ENCODE measurements at regions not wholly inside any gene's neighbourhood (a gene's known extent, or its start where the extent isn't known, plus 50 kb on each side); places are given as distances from the start of the nearest gene placed in this dataset.

- Histone ChIP-seq H3K36me3 (ENCODE audit: low read depth) (no peaks in the 10 kb centered on the region), H3K4me3 (no peak overlapping the region), H3K9me3 (no peaks in the 10 kb centered on the region), H3K4me1 (ENCODE audit: low read depth) (no peaks in the 10 kb centered on the region)
- DNase-seq (no peak), ATAC-seq (no peak)
- TF ChIP-seq, protein P1, sequence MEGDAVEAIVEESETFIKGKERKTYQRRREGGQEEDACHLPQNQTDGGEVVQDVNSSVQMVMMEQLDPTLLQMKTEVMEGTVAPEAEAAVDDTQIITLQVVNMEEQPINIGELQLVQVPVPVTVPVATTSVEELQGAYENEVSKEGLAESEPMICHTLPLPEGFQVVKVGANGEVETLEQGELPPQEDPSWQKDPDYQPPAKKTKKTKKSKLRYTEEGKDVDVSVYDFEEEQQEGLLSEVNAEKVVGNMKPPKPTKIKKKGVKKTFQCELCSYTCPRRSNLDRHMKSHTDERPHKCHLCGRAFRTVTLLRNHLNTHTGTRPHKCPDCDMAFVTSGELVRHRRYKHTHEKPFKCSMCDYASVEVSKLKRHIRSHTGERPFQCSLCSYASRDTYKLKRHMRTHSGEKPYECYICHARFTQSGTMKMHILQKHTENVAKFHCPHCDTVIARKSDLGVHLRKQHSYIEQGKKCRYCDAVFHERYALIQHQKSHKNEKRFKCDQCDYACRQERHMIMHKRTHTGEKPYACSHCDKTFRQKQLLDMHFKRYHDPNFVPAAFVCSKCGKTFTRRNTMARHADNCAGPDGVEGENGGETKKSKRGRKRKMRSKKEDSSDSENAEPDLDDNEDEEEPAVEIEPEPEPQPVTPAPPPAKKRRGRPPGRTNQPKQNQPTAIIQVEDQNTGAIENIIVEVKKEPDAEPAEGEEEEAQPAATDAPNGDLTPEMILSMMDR (IDR thresholded peaks at IDR 0.05), result no peak
- intact Hi-C loops (cut with DNase I, micrococcal nuclease), result no loop called here
These were observed 147.9 kb downstream of the SYF2 start for GRCh38 chr1:25084407-25084806.

- intact Hi-C loops (cut with DNase I, micrococcal nuclease), result no loop called here
- no peak for DNase-seq
- TF ChIP-seq, protein P1 (IDR thresholded peaks at IDR 0.05), result no peak
- no peaks in the 10 kb centered on the region for H3K4me1 ChIP-seq (ENCODE audit: low read depth)
- H3K36me3 ChIP-seq (ENCODE audit: low read depth), result no peaks in the 10 kb centered on the region
- H3K9me3 ChIP-seq, result no peaks in the 10 kb centered on the region
- ATAC-seq, result no peak
- H3K4me3 ChIP-seq, result no peak overlapping the region
These were observed 148.6 kb downstream of the SYF2 start for GRCh38 chr1:25083481-25084345.

- DNase-seq (no peak), ATAC-seq (no peak)
- Histone ChIP-seq H3K36me3 (ENCODE audit: low read depth) (no peaks in the 10 kb centered on the region), H3K4me3 (no peak overlapping the region), H3K4me1 (ENCODE audit: low read depth) (no peaks in the 10 kb centered on the region), H3K9me3 (no peaks in the 10 kb centered on the region)
- TF ChIP-seq, protein P1 (IDR thresholded peaks at IDR 0.05), result no peak
- intact Hi-C loops (cut with DNase I, micrococcal nuclease), result no loop called here
These were observed 149.3 kb downstream of the SYF2 start for GRCh38 chr1:25082995-25083394.

DNA sequence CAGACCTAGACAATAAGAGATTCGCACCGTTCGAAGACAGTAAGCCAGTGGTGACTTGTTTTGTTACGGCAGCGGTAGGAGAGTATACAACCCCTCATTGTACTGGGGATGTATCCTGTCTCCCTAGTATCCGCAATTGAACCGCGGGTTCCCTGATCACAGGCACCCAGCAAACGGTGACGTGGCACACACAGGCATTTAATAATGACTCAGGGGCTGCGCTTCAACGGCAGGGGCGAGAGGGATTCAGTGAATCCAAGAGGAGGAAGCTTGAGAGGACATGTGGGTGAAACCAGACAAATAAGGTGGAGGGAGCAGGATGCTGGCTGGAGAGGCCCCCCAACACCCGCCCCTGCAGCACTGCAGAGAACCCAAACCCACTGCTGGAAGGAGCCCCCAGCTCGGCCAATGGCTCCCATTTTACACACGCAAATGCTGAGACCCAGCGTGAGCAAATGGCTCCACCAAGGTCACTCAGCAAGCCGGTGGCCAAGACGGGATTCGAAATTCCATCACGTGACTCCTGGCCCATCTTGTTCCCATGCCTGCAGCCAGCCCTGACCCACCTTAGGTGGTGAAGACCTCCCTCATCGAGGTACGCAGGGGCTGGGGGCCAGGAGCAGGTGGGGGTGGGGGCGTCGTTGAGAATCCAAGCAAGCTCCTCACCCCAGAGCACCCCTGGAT lies 149.9 kb downstream of the SYF2 start:
- no peak overlapping the region for H3K4me3 ChIP-seq
- intact Hi-C loops (cut with DNase I, micrococcal nuclease), result no loop called here
- DNase-seq, result no peak
- peaks cover under 1% of the 10 kb centered on the region for H3K9me3 ChIP-seq
- no peaks in the 10 kb centered on the region for H3K4me1 ChIP-seq (ENCODE audit: low read depth)
- H3K36me3 ChIP-seq (ENCODE audit: low read depth), result no peaks in the 10 kb centered on the region
- TF ChIP-seq, protein P1 (IDR thresholded peaks at IDR 0.05), result no peak
- no peak for ATAC-seq

DNA sequence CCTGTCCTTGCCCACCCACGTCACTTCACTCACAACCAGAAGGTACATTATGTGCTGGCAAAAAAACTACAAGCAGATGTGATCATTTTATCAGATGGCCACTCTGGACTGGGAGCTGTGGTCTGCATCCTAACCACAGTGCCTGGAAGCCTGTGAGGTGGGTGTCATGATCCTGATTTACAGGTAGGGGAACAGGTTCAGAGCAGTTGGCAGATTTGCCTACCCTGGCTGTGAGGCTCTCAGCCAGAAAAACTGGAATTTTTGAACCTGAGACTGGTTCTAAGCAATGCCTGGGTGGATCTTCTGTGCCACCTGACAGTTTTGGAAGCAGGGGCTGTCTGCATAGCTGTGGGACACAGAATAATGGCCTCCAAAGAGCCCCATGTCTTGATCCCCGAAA lies 150.8 kb downstream of the SYF2 start:
- no peak overlapping the region for H3K4me3 ChIP-seq
- H3K36me3 ChIP-seq (ENCODE audit: low read depth), result no peaks in the 10 kb centered on the region
- ATAC-seq, result no peak
- intact Hi-C loops (cut with DNase I, micrococcal nuclease), result no loop called here
- no peak for DNase-seq
- no peaks in the 10 kb centered on the region for H3K4me1 ChIP-seq (ENCODE audit: low read depth)
- TF ChIP-seq, protein P1 (IDR thresholded peaks at IDR 0.05), result no peak
- H3K9me3 ChIP-seq, result peaks cover 3% of the 10 kb centered on the region

All from mucosa of descending colon (tissue), 3 donors.